ENCODE measurements at regions not wholly inside any gene's neighbourhood (a gene's known extent, or its start where the extent isn't known, plus 50 kb on each side); places are given as distances from the start of the nearest gene placed in this dataset.

DNA sequence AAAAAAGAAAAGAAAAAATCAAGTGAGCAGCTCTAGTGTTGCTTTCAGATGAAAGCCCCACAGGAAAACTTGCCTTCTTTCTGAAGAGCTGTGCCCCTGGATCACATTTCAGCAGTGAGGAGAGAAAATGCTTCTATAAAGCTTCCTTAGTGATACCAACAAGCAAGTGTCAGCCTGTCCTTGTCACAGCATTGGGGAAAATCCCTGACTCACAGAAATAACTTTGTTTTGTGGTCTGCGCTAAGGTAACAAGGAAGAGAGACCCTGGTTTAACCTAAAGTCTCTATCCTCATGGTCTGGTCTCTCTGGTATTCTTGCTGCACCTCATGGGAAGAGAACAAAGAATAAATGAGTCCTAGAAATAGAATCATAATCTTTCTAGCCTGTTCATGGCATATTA, 885.2 kb upstream of the SORCS1 start (continued):
- TF ChIP-seq, protein P1, sequence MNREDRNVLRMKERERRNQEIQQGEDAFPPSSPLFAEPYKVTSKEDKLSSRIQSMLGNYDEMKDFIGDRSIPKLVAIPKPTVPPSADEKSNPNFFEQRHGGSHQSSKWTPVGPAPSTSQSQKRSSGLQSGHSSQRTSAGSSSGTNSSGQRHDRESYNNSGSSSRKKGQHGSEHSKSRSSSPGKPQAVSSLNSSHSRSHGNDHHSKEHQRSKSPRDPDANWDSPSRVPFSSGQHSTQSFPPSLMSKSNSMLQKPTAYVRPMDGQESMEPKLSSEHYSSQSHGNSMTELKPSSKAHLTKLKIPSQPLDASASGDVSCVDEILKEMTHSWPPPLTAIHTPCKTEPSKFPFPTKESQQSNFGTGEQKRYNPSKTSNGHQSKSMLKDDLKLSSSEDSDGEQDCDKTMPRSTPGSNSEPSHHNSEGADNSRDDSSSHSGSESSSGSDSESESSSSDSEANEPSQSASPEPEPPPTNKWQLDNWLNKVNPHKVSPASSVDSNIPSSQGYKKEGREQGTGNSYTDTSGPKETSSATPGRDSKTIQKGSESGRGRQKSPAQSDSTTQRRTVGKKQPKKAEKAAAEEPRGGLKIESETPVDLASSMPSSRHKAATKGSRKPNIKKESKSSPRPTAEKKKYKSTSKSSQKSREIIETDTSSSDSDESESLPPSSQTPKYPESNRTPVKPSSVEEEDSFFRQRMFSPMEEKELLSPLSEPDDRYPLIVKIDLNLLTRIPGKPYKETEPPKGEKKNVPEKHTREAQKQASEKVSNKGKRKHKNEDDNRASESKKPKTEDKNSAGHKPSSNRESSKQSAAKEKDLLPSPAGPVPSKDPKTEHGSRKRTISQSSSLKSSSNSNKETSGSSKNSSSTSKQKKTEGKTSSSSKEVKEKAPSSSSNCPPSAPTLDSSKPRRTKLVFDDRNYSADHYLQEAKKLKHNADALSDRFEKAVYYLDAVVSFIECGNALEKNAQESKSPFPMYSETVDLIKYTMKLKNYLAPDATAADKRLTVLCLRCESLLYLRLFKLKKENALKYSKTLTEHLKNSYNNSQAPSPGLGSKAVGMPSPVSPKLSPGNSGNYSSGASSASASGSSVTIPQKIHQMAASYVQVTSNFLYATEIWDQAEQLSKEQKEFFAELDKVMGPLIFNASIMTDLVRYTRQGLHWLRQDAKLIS (CRISPR knock-in tag; IDR thresholded peaks at IDR 0.05; ENCODE audit: borderline replicate concordance), result no peak
- no peak for TF ChIP-seq NFATC4 (CRISPR knock-in tag; IDR thresholded peaks at IDR 0.05)
- TF ChIP-seq, protein P2, sequence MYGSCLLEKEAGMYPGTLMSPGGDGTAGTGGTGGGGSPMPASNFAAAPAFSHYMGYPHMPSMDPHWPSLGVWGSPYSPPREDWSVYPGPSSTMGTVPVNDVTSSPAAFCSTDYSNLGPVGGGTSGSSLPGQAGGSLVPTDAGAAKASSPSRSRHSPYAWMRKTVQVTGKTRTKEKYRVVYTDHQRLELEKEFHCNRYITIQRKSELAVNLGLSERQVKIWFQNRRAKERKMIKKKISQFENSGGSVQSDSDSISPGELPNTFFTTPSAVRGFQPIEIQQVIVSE (CRISPR knock-in tag; IDR thresholded peaks at IDR 0.05; ENCODE audit: borderline replicate concordance), result no peak

DNA sequence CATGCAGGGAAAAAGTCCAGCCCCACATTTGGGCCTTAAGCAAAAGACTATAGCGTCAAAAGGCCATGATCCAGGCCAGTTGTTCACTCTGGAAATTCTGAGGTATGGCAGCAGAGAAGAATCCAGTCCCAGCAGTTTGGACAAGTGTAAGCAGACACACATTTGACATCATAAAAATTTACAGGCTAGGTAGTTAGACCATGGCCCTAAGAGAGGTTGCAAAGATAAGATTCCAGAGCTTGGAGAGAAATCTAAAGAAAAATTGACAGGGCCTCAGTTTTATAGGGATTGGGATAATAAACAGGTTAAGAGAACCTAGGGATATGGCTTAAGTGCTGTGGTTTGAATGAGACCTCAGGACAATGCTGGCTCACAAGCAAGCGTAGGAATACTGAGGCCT, 884.4 kb upstream of the SORCS1 start:
- peaks cover 5% of the 10 kb centered on the region for H3K36me3 Mint-ChIP-seq
- peaks cover 17% of the 10 kb centered on the region for H3K9me3 Mint-ChIP-seq
- ChIA-PET CTCF (no interaction called here), POLR2A (no interaction called here)
- TF ChIP-seq, protein P3, sequence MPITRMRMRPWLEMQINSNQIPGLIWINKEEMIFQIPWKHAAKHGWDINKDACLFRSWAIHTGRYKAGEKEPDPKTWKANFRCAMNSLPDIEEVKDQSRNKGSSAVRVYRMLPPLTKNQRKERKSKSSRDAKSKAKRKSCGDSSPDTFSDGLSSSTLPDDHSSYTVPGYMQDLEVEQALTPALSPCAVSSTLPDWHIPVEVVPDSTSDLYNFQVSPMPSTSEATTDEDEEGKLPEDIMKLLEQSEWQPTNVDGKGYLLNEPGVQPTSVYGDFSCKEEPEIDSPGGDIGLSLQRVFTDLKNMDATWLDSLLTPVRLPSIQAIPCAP (CRISPR knock-in tag; IDR thresholded peaks at IDR 0.05), result no peak
- no peak for TF ChIP-seq NFE2L1 (CRISPR knock-in tag; IDR thresholded peaks at IDR 0.05)
- TF ChIP-seq, protein P4, sequence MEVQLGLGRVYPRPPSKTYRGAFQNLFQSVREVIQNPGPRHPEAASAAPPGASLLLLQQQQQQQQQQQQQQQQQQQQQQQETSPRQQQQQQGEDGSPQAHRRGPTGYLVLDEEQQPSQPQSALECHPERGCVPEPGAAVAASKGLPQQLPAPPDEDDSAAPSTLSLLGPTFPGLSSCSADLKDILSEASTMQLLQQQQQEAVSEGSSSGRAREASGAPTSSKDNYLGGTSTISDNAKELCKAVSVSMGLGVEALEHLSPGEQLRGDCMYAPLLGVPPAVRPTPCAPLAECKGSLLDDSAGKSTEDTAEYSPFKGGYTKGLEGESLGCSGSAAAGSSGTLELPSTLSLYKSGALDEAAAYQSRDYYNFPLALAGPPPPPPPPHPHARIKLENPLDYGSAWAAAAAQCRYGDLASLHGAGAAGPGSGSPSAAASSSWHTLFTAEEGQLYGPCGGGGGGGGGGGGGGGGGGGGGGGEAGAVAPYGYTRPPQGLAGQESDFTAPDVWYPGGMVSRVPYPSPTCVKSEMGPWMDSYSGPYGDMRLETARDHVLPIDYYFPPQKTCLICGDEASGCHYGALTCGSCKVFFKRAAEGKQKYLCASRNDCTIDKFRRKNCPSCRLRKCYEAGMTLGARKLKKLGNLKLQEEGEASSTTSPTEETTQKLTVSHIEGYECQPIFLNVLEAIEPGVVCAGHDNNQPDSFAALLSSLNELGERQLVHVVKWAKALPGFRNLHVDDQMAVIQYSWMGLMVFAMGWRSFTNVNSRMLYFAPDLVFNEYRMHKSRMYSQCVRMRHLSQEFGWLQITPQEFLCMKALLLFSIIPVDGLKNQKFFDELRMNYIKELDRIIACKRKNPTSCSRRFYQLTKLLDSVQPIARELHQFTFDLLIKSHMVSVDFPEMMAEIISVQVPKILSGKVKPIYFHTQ (CRISPR knock-in tag; IDR thresholded peaks at IDR 0.05), result no peak
- TF ChIP-seq, protein P5, sequence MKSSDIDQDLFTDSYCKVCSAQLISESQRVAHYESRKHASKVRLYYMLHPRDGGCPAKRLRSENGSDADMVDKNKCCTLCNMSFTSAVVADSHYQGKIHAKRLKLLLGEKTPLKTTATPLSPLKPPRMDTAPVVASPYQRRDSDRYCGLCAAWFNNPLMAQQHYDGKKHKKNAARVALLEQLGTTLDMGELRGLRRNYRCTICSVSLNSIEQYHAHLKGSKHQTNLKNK (CRISPR knock-in tag; IDR thresholded peaks at IDR 0.05), result no peak
- no peak for TF ChIP-seq RELA (CRISPR knock-in tag; IDR thresholded peaks at IDR 0.05; ENCODE audit: borderline replicate concordance)
- TF ChIP-seq, protein P6, sequence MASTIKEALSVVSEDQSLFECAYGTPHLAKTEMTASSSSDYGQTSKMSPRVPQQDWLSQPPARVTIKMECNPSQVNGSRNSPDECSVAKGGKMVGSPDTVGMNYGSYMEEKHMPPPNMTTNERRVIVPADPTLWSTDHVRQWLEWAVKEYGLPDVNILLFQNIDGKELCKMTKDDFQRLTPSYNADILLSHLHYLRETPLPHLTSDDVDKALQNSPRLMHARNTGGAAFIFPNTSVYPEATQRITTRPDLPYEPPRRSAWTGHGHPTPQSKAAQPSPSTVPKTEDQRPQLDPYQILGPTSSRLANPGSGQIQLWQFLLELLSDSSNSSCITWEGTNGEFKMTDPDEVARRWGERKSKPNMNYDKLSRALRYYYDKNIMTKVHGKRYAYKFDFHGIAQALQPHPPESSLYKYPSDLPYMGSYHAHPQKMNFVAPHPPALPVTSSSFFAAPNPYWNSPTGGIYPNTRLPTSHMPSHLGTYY (CRISPR knock-in tag; IDR thresholded peaks at IDR 0.05), result no peak
- TF ChIP-seq, protein P7, sequence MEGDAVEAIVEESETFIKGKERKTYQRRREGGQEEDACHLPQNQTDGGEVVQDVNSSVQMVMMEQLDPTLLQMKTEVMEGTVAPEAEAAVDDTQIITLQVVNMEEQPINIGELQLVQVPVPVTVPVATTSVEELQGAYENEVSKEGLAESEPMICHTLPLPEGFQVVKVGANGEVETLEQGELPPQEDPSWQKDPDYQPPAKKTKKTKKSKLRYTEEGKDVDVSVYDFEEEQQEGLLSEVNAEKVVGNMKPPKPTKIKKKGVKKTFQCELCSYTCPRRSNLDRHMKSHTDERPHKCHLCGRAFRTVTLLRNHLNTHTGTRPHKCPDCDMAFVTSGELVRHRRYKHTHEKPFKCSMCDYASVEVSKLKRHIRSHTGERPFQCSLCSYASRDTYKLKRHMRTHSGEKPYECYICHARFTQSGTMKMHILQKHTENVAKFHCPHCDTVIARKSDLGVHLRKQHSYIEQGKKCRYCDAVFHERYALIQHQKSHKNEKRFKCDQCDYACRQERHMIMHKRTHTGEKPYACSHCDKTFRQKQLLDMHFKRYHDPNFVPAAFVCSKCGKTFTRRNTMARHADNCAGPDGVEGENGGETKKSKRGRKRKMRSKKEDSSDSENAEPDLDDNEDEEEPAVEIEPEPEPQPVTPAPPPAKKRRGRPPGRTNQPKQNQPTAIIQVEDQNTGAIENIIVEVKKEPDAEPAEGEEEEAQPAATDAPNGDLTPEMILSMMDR (IDR thresholded peaks at IDR 0.05), result no peak
- TF ChIP-seq, protein P8, sequence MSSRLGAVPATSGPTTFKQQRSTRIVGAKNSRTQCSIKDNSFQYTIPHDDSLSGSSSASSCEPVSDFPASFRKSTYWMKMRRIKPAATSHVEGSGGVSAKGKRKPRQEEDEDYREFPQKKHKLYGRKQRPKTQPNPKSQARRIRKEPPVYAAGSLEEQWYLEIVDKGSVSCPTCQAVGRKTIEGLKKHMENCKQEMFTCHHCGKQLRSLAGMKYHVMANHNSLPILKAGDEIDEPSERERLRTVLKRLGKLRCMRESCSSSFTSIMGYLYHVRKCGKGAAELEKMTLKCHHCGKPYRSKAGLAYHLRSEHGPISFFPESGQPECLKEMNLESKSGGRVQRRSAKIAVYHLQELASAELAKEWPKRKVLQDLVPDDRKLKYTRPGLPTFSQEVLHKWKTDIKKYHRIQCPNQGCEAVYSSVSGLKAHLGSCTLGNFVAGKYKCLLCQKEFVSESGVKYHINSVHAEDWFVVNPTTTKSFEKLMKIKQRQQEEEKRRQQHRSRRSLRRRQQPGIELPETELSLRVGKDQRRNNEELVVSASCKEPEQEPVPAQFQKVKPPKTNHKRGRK (CRISPR knock-in tag; IDR thresholded peaks at IDR 0.05; ENCODE audit: borderline replicate concordance), result no peak
- TF ChIP-seq, protein P9, sequence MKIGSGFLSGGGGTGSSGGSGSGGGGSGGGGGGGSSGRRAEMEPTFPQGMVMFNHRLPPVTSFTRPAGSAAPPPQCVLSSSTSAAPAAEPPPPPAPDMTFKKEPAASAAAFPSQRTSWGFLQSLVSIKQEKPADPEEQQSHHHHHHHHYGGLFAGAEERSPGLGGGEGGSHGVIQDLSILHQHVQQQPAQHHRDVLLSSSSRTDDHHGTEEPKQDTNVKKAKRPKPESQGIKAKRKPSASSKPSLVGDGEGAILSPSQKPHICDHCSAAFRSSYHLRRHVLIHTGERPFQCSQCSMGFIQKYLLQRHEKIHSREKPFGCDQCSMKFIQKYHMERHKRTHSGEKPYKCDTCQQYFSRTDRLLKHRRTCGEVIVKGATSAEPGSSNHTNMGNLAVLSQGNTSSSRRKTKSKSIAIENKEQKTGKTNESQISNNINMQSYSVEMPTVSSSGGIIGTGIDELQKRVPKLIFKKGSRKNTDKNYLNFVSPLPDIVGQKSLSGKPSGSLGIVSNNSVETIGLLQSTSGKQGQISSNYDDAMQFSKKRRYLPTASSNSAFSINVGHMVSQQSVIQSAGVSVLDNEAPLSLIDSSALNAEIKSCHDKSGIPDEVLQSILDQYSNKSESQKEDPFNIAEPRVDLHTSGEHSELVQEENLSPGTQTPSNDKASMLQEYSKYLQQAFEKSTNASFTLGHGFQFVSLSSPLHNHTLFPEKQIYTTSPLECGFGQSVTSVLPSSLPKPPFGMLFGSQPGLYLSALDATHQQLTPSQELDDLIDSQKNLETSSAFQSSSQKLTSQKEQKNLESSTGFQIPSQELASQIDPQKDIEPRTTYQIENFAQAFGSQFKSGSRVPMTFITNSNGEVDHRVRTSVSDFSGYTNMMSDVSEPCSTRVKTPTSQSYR (CRISPR knock-in tag; IDR thresholded peaks at IDR 0.05), result no peak
- H3K27me3 Mint-ChIP-seq (ENCODE audit: low read depth), result peaks cover 4% of the 10 kb centered on the region; the same call in 1 of the 2 replicates
- no peak overlapping the region for H3K27ac Mint-ChIP-seq
- no peak overlapping the region for H3K4me3 Mint-ChIP-seq
- peaks cover 26% of the 10 kb centered on the region for H3K4me1 Mint-ChIP-seq
- ATAC-seq (no peak), DNase-seq (ENCODE audit: low spot score) (no peak)

Data from WTC11 (cell line).